T1000 (cell line): ENCODE measurements at regions not wholly inside any gene's neighbourhood (a gene's known extent, or its start where the extent isn't known, plus 50 kb on each side); places are given as distances from the start of the nearest gene placed in this dataset.

Experiments
- DNase-seq: peaks from one replicate; lab custom pipeline; 2025; ENCODE audit warnings: mixed read lengths; lab: John Stamatoyannopoulos, UW

GRCh38 chr10:123573236-123574108, 92.7 kb upstream of the GPR26 start:
- no peak for DNase-seq

- no peak for DNase-seq
Measured at GRCh38 chr10:123574109-123574698, 92.0 kb upstream of the GPR26 start.

GRCh38 chr10:123575105-123575504, 91.0 kb upstream of the GPR26 start:
- no peak for DNase-seq

GRCh38 chr10:123576706-123577105, 89.4 kb upstream of the GPR26 start:
- DNase-seq, result no peak

GRCh38 chr10:123577921-123578461, 88.2 kb upstream of the GPR26 start:
- no peak for DNase-seq

GRCh38 chr10:123578721-123579120, 87.4 kb upstream of the GPR26 start:
- no peak for DNase-seq

GRCh38 chr10:123579675-123580074, 86.5 kb upstream of the GPR26 start:
- DNase-seq, result no peak

- no peak for DNase-seq
Measured at GRCh38 chr10:123580426-123580825, 85.7 kb upstream of the GPR26 start.

- no peak for DNase-seq
Measured at GRCh38 chr10:123581656-123582055, 84.5 kb upstream of the GPR26 start.

- DNase-seq, result no peak
Measured at GRCh38 chr10:123582084-123582989, 83.8 kb upstream of the GPR26 start.

GRCh38 chr10:123583639-123584418, 82.3 kb upstream of the GPR26 start:
- no peak for DNase-seq

GRCh38 chr10:123584419-123584775, 81.8 kb upstream of the GPR26 start:
- DNase-seq, result no peak

- no peak for DNase-seq
Measured at GRCh38 chr10:123585477-123586445, 80.4 kb upstream of the GPR26 start.

- DNase-seq, result no peak
Measured at GRCh38 chr10:123587110-123587509, 79.0 kb upstream of the GPR26 start.

GRCh38 chr10:123588386-123588914, 77.7 kb upstream of the GPR26 start:
- DNase-seq, result no peak

- no peak for DNase-seq
Measured at GRCh38 chr10:123595661-123596060, 70.5 kb upstream of the GPR26 start.

GRCh38 chr10:123597676-123598075, 68.5 kb upstream of the GPR26 start:
- no peak for DNase-seq

- no peak for DNase-seq
Measured at GRCh38 chr10:123599366-123599849, 66.7 kb upstream of the GPR26 start.

GRCh38 chr10:123600177-123600576, 66.0 kb upstream of the GPR26 start:
- DNase-seq, result no peak

- DNase-seq, result no peak
Measured at GRCh38 chr10:123603130-123603529, 63.0 kb upstream of the GPR26 start.
